GM21447 (cell line): ENCODE measurements at regions not wholly inside any gene's neighbourhood (a gene's known extent, or its start where the extent isn't known, plus 50 kb on each side); places are given as distances from the start of the nearest gene placed in this dataset.
"Not testable (repeated sequence)": the region's sequence is repeated elsewhere in the genome, so short reads cannot be mapped to it uniquely, and the experiment has no call there.

Experiments
- ATAC-seq: cut with Tn5 transposase; IDR thresholded peaks from one replicate; pipeline ENCODE4 v1.9.1; 2021; ENCODE audit not compliant: unreplicated experiment

GRCh38 chr10:90111671-90112070 is 410.3 kb downstream of the KIF20B start:
- ATAC-seq: no peak

- no peak for ATAC-seq
Observed at GRCh38 chr10:90112681-90113080, 411.3 kb downstream of the KIF20B start.

GRCh38 chr10:90118567-90118966 is 417.2 kb downstream of the KIF20B start:
- ATAC-seq: not testable (repeated sequence)

GRCh38 chr10:90119631-90120280 is 418.4 kb downstream of the KIF20B start:
- ATAC-seq: not testable (repeated sequence)

- ATAC-seq: no peak
Observed at GRCh38 chr10:90125456-90126255, 424.3 kb downstream of the KIF20B start.

GRCh38 chr10:90126256-90126595 is 424.8 kb downstream of the KIF20B start:
- ATAC-seq: no peak

GRCh38 chr10:90130321-90131086 is 429.1 kb downstream of the KIF20B start:
- peak; percentile 71 for ATAC-seq

- ATAC-seq: no peak
Observed at GRCh38 chr10:90133606-90134005, 432.2 kb downstream of the KIF20B start.

- no peak for ATAC-seq
Observed at GRCh38 chr10:90136731-90137316, 435.4 kb downstream of the KIF20B start.

- no peak for ATAC-seq
Observed at GRCh38 chr10:90138844-90139243, 437.5 kb downstream of the KIF20B start.

GRCh38 chr10:90141791-90142190 is 440.4 kb downstream of the KIF20B start:
- ATAC-seq: no peak

GRCh38 chr10:90143937-90144336 is 442.5 kb downstream of the KIF20B start:
- no peak for ATAC-seq

GRCh38 chr10:90148116-90148855 is 446.9 kb downstream of the KIF20B start:
- ATAC-seq: no peak

GRCh38 chr10:90149563-90149962 is 448.2 kb downstream of the KIF20B start:
- no peak for ATAC-seq

- no peak for ATAC-seq
Observed at GRCh38 chr10:90162271-90162853, 461.0 kb downstream of the KIF20B start.

GRCh38 chr10:90167174-90168064 is 466.0 kb downstream of the KIF20B start:
- ATAC-seq: no peak

GRCh38 chr10:90168244-90168643 is 466.9 kb downstream of the KIF20B start:
- ATAC-seq: no peak

- ATAC-seq: no peak
Observed at GRCh38 chr10:90171014-90171722, 469.8 kb downstream of the KIF20B start.

- no peak for ATAC-seq
Observed at GRCh38 chr10:90174531-90174930, 473.1 kb downstream of the KIF20B start.
